ENCODE measurements at regions not wholly inside any gene's neighbourhood (a gene's known extent, or its start where the extent isn't known, plus 50 kb on each side); places are given as distances from the start of the nearest gene placed in this dataset.

DNA sequence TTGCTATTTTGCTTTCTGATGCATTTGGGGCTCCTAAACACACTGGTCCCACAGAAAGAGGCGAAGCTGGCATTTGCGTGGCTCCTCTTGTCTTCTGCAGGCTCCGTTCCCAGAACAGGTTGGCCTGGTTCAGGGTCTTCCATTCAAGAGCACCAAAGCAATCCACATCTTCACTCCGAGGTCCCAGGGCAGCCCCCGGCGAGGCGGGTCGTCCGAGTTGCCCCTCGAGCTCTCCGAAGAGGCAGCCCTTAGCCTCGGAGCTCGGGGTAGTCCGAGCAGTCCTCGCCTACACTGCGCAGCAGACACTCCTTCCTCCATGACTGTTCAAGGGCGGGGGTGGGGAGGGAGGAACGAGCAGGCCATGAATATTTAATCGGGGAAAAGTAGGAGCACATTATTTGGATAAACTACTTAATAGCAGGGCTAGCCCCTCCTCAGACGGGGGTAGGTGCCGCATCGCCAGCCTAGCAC lies 321.3 kb downstream of the BLID start (continued):
- TF ChIP-seq KAT7 (CRISPR knock-in tag; IDR thresholded peaks at IDR 0.05; ENCODE audit: borderline replicate concordance) (no peak), NFE2L1 (CRISPR knock-in tag; IDR thresholded peaks at IDR 0.05) (no peak), NFATC4 (CRISPR knock-in tag; IDR thresholded peaks at IDR 0.05) (no peak)
- TF ChIP-seq, protein P1, sequence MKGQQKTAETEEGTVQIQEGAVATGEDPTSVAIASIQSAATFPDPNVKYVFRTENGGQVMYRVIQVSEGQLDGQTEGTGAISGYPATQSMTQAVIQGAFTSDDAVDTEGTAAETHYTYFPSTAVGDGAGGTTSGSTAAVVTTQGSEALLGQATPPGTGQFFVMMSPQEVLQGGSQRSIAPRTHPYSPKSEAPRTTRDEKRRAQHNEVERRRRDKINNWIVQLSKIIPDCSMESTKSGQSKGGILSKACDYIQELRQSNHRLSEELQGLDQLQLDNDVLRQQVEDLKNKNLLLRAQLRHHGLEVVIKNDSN (CRISPR knock-in tag; IDR thresholded peaks at IDR 0.05): no peak

DNA sequence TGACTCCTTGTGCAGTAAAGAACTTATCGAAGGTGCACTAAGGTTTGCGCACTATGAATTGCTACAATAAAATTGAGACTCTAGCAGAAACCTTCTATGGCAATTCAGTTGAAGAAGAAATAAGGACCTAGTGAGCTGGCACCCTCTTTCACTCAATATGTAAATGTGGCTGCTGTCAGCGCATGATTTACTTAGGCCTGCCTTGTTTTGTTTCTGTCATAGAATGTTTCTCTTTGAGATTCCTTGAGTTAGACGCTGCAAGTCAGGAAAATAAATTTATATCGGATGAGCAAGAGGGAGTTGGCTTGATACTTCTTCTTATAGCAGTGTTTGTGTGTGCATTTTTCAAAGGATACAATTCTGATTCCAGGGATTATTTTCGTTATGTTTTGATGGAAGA lies 322.1 kb downstream of the BLID start:
- H3K27ac Mint-ChIP-seq: no peak overlapping the region
- ChIA-PET POLR2A (no interaction called here), CTCF (no interaction called here)
- H3K36me3 Mint-ChIP-seq: peaks cover 16% of the 10 kb centered on the region
- peaks cover 26% of the 10 kb centered on the region for H3K9me3 Mint-ChIP-seq
- TF ChIP-seq IRF2 (CRISPR knock-in tag; IDR thresholded peaks at IDR 0.05; ENCODE audit: borderline replicate concordance, low read depth) (no peak), ESRRA (CRISPR knock-in tag; IDR thresholded peaks at IDR 0.05; ENCODE audit: borderline replicate concordance) (no peak), ZNF232 (CRISPR knock-in tag; IDR thresholded peaks at IDR 0.05) (no peak), JUN (CRISPR knock-in tag; IDR thresholded peaks at IDR 0.05) (no peak)
- TF ChIP-seq, protein P2, sequence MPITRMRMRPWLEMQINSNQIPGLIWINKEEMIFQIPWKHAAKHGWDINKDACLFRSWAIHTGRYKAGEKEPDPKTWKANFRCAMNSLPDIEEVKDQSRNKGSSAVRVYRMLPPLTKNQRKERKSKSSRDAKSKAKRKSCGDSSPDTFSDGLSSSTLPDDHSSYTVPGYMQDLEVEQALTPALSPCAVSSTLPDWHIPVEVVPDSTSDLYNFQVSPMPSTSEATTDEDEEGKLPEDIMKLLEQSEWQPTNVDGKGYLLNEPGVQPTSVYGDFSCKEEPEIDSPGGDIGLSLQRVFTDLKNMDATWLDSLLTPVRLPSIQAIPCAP (CRISPR knock-in tag; IDR thresholded peaks at IDR 0.05): no peak
- H3K27me3 Mint-ChIP-seq (ENCODE audit: low read depth): no peaks in the 10 kb centered on the region; the same call in 1 of the 2 replicates
- ATAC-seq (no peak), DNase-seq (ENCODE audit: low spot score) (no peak)
- H3K4me3 Mint-ChIP-seq: no peak overlapping the region
- peaks cover 46% of the 10 kb centered on the region for H3K4me1 Mint-ChIP-seq

DNA sequence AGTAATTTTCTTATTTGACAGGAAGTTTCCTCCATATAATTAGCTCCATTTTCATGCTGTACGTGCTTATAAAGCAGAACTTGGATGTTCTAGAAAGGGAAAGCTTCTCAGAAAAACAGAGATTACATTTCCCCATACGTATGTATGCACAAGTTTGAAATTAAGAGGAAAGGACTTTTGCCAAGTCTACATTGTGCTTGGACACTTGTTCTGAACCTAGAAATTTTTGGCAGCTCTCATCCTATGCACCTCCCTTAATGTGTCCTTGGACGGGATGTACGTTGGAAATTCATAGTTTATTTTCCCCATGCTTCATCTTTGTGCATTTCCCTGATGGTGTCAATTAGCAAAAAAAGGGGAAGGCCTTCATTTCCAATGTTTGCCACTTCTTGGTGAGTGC lies 322.7 kb downstream of the BLID start:
- H3K27ac Mint-ChIP-seq: no peak overlapping the region
- POLR2A ChIA-PET: no interaction called here
- TF ChIP-seq JUN (CRISPR knock-in tag; IDR thresholded peaks at IDR 0.05) (no peak), NFYB (CRISPR knock-in tag; conservative IDR thresholded peaks at IDR 0.05; ENCODE audit: low read depth) (no peak), ZBTB21 (CRISPR knock-in tag; IDR thresholded peaks at IDR 0.05; ENCODE audit: borderline replicate concordance) (no peak), ETV6 (CRISPR knock-in tag; IDR thresholded peaks at IDR 0.05) (no peak), FOXJ3 (CRISPR knock-in tag; IDR thresholded peaks at IDR 0.05; ENCODE audit: borderline replicate concordance) (no peak), KAT7 (CRISPR knock-in tag; IDR thresholded peaks at IDR 0.05; ENCODE audit: borderline replicate concordance) (no peak), GABPB1 (CRISPR knock-in tag; IDR thresholded peaks at IDR 0.05) (no peak)
- TF ChIP-seq, protein P3, sequence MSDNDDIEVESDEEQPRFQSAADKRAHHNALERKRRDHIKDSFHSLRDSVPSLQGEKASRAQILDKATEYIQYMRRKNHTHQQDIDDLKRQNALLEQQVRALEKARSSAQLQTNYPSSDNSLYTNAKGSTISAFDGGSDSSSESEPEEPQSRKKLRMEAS (CRISPR knock-in tag; IDR thresholded peaks at IDR 0.05): no peak
- TF ChIP-seq, protein P4, sequence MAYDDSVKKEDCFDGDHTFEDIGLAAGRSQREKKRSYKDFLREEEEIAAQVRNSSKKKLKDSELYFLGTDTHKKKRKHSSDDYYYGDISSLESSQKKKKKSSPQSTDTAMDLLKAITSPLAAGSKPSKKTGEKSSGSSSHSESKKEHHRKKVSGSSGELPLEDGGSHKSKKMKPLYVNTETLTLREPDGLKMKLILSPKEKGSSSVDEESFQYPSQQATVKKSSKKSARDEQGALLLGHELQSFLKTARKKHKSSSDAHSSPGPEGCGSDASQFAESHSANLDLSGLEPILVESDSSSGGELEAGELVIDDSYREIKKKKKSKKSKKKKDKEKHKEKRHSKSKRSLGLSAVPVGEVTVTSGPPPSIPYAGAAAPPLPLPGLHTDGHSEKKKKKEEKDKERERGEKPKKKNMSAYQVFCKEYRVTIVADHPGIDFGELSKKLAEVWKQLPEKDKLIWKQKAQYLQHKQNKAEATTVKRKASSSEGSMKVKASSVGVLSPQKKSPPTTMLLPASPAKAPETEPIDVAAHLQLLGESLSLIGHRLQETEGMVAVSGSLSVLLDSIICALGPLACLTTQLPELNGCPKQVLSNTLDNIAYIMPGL (CRISPR knock-in tag; IDR thresholded peaks at IDR 0.05): no peak
- TF ChIP-seq, protein P5, sequence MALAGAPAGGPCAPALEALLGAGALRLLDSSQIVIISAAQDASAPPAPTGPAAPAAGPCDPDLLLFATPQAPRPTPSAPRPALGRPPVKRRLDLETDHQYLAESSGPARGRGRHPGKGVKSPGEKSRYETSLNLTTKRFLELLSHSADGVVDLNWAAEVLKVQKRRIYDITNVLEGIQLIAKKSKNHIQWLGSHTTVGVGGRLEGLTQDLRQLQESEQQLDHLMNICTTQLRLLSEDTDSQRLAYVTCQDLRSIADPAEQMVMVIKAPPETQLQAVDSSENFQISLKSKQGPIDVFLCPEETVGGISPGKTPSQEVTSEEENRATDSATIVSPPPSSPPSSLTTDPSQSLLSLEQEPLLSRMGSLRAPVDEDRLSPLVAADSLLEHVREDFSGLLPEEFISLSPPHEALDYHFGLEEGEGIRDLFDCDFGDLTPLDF (CRISPR knock-in tag; IDR thresholded peaks at IDR 0.05): no peak
- TF ChIP-seq, protein P6, sequence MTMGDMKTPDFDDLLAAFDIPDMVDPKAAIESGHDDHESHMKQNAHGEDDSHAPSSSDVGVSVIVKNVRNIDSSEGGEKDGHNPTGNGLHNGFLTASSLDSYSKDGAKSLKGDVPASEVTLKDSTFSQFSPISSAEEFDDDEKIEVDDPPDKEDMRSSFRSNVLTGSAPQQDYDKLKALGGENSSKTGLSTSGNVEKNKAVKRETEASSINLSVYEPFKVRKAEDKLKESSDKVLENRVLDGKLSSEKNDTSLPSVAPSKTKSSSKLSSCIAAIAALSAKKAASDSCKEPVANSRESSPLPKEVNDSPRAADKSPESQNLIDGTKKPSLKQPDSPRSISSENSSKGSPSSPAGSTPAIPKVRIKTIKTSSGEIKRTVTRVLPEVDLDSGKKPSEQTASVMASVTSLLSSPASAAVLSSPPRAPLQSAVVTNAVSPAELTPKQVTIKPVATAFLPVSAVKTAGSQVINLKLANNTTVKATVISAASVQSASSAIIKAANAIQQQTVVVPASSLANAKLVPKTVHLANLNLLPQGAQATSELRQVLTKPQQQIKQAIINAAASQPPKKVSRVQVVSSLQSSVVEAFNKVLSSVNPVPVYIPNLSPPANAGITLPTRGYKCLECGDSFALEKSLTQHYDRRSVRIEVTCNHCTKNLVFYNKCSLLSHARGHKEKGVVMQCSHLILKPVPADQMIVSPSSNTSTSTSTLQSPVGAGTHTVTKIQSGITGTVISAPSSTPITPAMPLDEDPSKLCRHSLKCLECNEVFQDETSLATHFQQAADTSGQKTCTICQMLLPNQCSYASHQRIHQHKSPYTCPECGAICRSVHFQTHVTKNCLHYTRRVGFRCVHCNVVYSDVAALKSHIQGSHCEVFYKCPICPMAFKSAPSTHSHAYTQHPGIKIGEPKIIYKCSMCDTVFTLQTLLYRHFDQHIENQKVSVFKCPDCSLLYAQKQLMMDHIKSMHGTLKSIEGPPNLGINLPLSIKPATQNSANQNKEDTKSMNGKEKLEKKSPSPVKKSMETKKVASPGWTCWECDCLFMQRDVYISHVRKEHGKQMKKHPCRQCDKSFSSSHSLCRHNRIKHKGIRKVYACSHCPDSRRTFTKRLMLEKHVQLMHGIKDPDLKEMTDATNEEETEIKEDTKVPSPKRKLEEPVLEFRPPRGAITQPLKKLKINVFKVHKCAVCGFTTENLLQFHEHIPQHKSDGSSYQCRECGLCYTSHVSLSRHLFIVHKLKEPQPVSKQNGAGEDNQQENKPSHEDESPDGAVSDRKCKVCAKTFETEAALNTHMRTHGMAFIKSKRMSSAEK (CRISPR knock-in tag; IDR thresholded peaks at IDR 0.05; ENCODE audit: borderline replicate concordance): no peak
- TF ChIP-seq, protein P7, sequence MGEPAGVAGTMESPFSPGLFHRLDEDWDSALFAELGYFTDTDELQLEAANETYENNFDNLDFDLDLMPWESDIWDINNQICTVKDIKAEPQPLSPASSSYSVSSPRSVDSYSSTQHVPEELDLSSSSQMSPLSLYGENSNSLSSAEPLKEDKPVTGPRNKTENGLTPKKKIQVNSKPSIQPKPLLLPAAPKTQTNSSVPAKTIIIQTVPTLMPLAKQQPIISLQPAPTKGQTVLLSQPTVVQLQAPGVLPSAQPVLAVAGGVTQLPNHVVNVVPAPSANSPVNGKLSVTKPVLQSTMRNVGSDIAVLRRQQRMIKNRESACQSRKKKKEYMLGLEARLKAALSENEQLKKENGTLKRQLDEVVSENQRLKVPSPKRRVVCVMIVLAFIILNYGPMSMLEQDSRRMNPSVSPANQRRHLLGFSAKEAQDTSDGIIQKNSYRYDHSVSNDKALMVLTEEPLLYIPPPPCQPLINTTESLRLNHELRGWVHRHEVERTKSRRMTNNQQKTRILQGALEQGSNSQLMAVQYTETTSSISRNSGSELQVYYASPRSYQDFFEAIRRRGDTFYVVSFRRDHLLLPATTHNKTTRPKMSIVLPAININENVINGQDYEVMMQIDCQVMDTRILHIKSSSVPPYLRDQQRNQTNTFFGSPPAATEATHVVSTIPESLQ (CRISPR knock-in tag; IDR thresholded peaks at IDR 0.05): no peak

More for the DNA sequence above, 322.7 kb downstream of the BLID start:
- ATAC-seq (no peak), DNase-seq (ENCODE audit: low spot score) (no peak)
- H3K27me3 Mint-ChIP-seq (ENCODE audit: low read depth): no peaks in the 10 kb centered on the region; the same call in 1 of the 2 replicates
- H3K4me3 Mint-ChIP-seq: no peak overlapping the region
- H3K36me3 Mint-ChIP-seq: peaks cover 10% of the 10 kb centered on the region
- peaks cover 44% of the 10 kb centered on the region for H3K4me1 Mint-ChIP-seq
- peaks cover 19% of the 10 kb centered on the region for H3K9me3 Mint-ChIP-seq
- CTCF ChIA-PET: no interaction called here
